ENCODE measurements at regions not wholly inside any gene's neighbourhood (a gene's known extent, or its start where the extent isn't known, plus 50 kb on each side); places are given as distances from the start of the nearest gene placed in this dataset.

GRCh38 chr2:133818661-133819060 lies 250.4 kb upstream of the NCKAP5 start:
- no peak for TF ChIP-seq CTCF (IDR thresholded peaks at IDR 0.05)
- TF ChIP-seq POLR2A (IDR thresholded peaks at IDR 0.05): no peak
